ENCODE measurements at regions not wholly inside any gene's neighbourhood (a gene's known extent, or its start where the extent isn't known, plus 50 kb on each side); places are given as distances from the start of the nearest gene placed in this dataset.
"Not testable (repeated sequence)": the region's sequence is repeated elsewhere in the genome, so short reads cannot be mapped to it uniquely, and the experiment has no call there.

GRCh38 chr12:86970595-86970994, 714.4 kb upstream of the MGAT4C start:
- DNase-seq (ENCODE audit: low spot score) = not testable (repeated sequence)

GRCh38 chr12:86959766-86960458, 703.7 kb upstream of the MGAT4C start:
- no peak for DNase-seq (ENCODE audit: low spot score)

GRCh38 chr12:86950444-86950843, 694.3 kb upstream of the MGAT4C start:
- peak; percentile 17 for DNase-seq (ENCODE audit: low spot score)

GRCh38 chr12:86950043-86950442, 693.9 kb upstream of the MGAT4C start:
- DNase-seq (ENCODE audit: low spot score) = no peak

- peak; percentile 8 for DNase-seq (ENCODE audit: low spot score)
Observed at GRCh38 chr12:86948851-86949250, 692.7 kb upstream of the MGAT4C start.

GRCh38 chr12:86945685-86946196, 689.5 kb upstream of the MGAT4C start:
- no peak for DNase-seq (ENCODE audit: low spot score)

GRCh38 chr12:86944197-86944819, 688.1 kb upstream of the MGAT4C start:
- not testable (repeated sequence) for DNase-seq (ENCODE audit: low spot score)

- no peak for DNase-seq (ENCODE audit: low spot score)
Observed at GRCh38 chr12:86931714-86932113, 675.5 kb upstream of the MGAT4C start.

- no peak for DNase-seq (ENCODE audit: low spot score)
Observed at GRCh38 chr12:86929962-86930361, 673.8 kb upstream of the MGAT4C start.

- DNase-seq (ENCODE audit: low spot score) = no peak
Observed at GRCh38 chr12:86917121-86917520, 660.9 kb upstream of the MGAT4C start.

GRCh38 chr12:86914721-86915120, 658.5 kb upstream of the MGAT4C start:
- peak; percentile 40 for DNase-seq (ENCODE audit: low spot score)

GRCh38 chr12:86911973-86912372, 655.8 kb upstream of the MGAT4C start:
- no peak for DNase-seq (ENCODE audit: low spot score)

- DNase-seq (ENCODE audit: low spot score) = no peak
Observed at GRCh38 chr12:86903159-86903558, 647.0 kb upstream of the MGAT4C start.

GRCh38 chr12:86860776-86861175, 604.6 kb upstream of the MGAT4C start:
- no peak for DNase-seq (ENCODE audit: low spot score)

- no peak for DNase-seq (ENCODE audit: low spot score)
Observed at GRCh38 chr12:86852451-86852850, 596.3 kb upstream of the MGAT4C start.

- DNase-seq (ENCODE audit: low spot score) = peak; percentile 3
Observed at GRCh38 chr12:86838711-86839110, 582.5 kb upstream of the MGAT4C start.

- no peak for DNase-seq (ENCODE audit: low spot score)
Observed at GRCh38 chr12:86838260-86838659, 582.1 kb upstream of the MGAT4C start.

GRCh38 chr12:86837246-86837645, 581.1 kb upstream of the MGAT4C start:
- no peak for DNase-seq (ENCODE audit: low spot score)

GRCh38 chr12:86834217-86834616, 578.0 kb upstream of the MGAT4C start:
- DNase-seq (ENCODE audit: low spot score) = no peak

GRCh38 chr12:86827409-86827808, 571.2 kb upstream of the MGAT4C start:
- DNase-seq (ENCODE audit: low spot score) = no peak

GRCh38 chr12:86826051-86826450, 569.9 kb upstream of the MGAT4C start:
- DNase-seq (ENCODE audit: low spot score) = no peak

GRCh38 chr12:86801439-86801838, 545.2 kb upstream of the MGAT4C start:
- DNase-seq (ENCODE audit: low spot score) = no peak

GRCh38 chr12:86799616-86800015, 543.4 kb upstream of the MGAT4C start:
- no peak for DNase-seq (ENCODE audit: low spot score)
